Breast epithelium (tissue), 4 donors: ENCODE measurements at regions not wholly inside any gene's neighbourhood (a gene's known extent, or its start where the extent isn't known, plus 50 kb on each side); places are given as distances from the start of the nearest gene placed in this dataset.
"Not testable (repeated sequence)": the region's sequence is repeated elsewhere in the genome, so short reads cannot be mapped to it uniquely, and the experiment has no call there.

Experiments used
- DNase-seq, 2 donors: peaks; one replicate each; pipeline ENCODE4 v3.0.0-alpha.2; 2019; ENCODE audit warnings: low spot score in 2 of 2
- H3K27ac ChIP-seq, 2 donors: fragments of 200-600 bp; sonication (generic) in 1 of 2; one replicate each; pipeline ENCODE4 v1.5.1; 2016 to 2019; ENCODE audit warnings: mild to moderate bottlenecking in 1 of 2
- H3K27me3 ChIP-seq, 2 donors: fragments of 200-600 bp; sonication (generic) in 1 of 2; one replicate each; pipeline versions ENCODE4 v1.5.1 to v1.6.0; 2017 to 2019; ENCODE audit warnings: control low read depth in 1 of 2, mild to moderate bottlenecking in 1 of 2
- H3K36me3 ChIP-seq: fragments of 200-600 bp; one replicate; pipeline ENCODE4 v1.5.1; 2019
- H3K4me1 ChIP-seq, 2 donors: fragments of 200-600 bp; sonication (generic); one replicate each; pipeline ENCODE4 v1.5.1; 2016 to 2019; ENCODE audit warnings: control low read depth in 1 of 2
- H3K4me3 ChIP-seq, 3 donors: fragments of 200-600 bp; sonication (generic); 1 replicate in 2 of 3; 2 replicates in 1 of 3; pipeline ENCODE4 v1.5.1; 2016 to 2019; ENCODE audit warnings: mild to moderate bottlenecking in 3 of 3, moderate library complexity in 2 of 3
- H3K9me3 ChIP-seq, 2 donors: fragments of 200-600 bp; sonication (generic) in 1 of 2; one replicate each; pipeline ENCODE4 v1.5.1; 2016 to 2019; ENCODE audit warnings: control low read depth in 1 of 2
- CTCF ChIP-seq, 3 donors: fragments of 450-650 bp; IDR thresholded peaks; one replicate each; pipeline ENCODE4 v1.5.1; 2016 to 2017; ENCODE audit warnings: antibody characterized with exemption in 3 of 3, mild to moderate bottlenecking in 3 of 3, moderate library complexity in 3 of 3
- POLR2A ChIP-seq: fragments of 450-650 bp; IDR thresholded peaks from one replicate; pipeline ENCODE4 v1.6.1; 2016; ENCODE audit warnings: antibody characterized with exemption, mild to moderate bottlenecking, moderate library complexity
- POLR2AphosphoS5 ChIP-seq, 3 donors: sonication (generic); formaldehyde crosslinking; IDR thresholded peaks; one replicate each; pipeline ENCODE4 v1.6.1; 2017; ENCODE audit warnings: antibody characterized with exemption in 3 of 3
- intact Hi-C: fragments of 100-400 bp; cut with DNase I; formaldehyde crosslinking; loops from one replicate; pipeline ENCODE4 v1.15.1; 2023; ENCODE audit warnings: low total_unique reads

GRCh38 chr2:228771315-228771714 is 499.8 kb downstream of the PID1 start:
- no peak overlapping the region for H3K4me3 ChIP-seq
- no peaks in the 10 kb centered on the region for H3K4me1 ChIP-seq
- TF ChIP-seq POLR2AphosphoS5 (IDR thresholded peaks at IDR 0.05) (peak in 2 of 3 donors; percentile 5 to 53), CTCF (IDR thresholded peaks at IDR 0.05) (no peak), POLR2A (no peak)
- DNase-seq = no peak
- no peaks in the 10 kb centered on the region for H3K9me3 ChIP-seq
- no peaks in the 10 kb centered on the region for H3K27me3 ChIP-seq
- intact Hi-C loops = no loop called here
- no peaks in the 10 kb centered on the region for H3K36me3 ChIP-seq
- H3K27ac ChIP-seq = peak overlapping the region; percentile 46 to 80

GRCh38 chr2:228768818-228769217 is 502.3 kb downstream of the PID1 start:
- no peak overlapping the region for H3K27ac ChIP-seq
- no peak for TF ChIP-seq POLR2A
- TF ChIP-seq POLR2AphosphoS5 (IDR thresholded peaks at IDR 0.05) = peak in 1 of 3 donors; percentile 17
- DNase-seq = no peak
- no peaks in the 10 kb centered on the region for H3K9me3 ChIP-seq
- H3K27me3 ChIP-seq = no peaks in the 10 kb centered on the region
- H3K36me3 ChIP-seq = no peaks in the 10 kb centered on the region
- H3K4me1 ChIP-seq = no peaks in the 10 kb centered on the region
- intact Hi-C loops = no loop called here
- no peak overlapping the region for H3K4me3 ChIP-seq

GRCh38 chr2:228768141-228768540 is 502.9 kb downstream of the PID1 start:
- intact Hi-C loops, H3K36me3 ChIP-seq, H3K9me3 ChIP-seq, H3K4me1 ChIP-seq, H3K4me3 ChIP-seq, DNase-seq, H3K27me3 ChIP-seq: not testable (repeated sequence)
- H3K27ac ChIP-seq = peak overlapping the region in 1 of 2 donors; percentile 63

GRCh38 chr2:228767196-228767595 is 503.9 kb downstream of the PID1 start:
- Histone ChIP-seq H3K36me3 (no peaks in the 10 kb centered on the region), H3K27me3 (no peaks in the 10 kb centered on the region), H3K9me3 (no peaks in the 10 kb centered on the region), H3K4me3 (no peak overlapping the region), H3K27ac (no peak overlapping the region), H3K4me1 (no peaks in the 10 kb centered on the region)
- no peak for DNase-seq
- intact Hi-C loops = no loop called here
- no peak for TF ChIP-seq POLR2AphosphoS5 (IDR thresholded peaks at IDR 0.05)
- no peak for TF ChIP-seq POLR2A
- no peak for TF ChIP-seq CTCF (IDR thresholded peaks at IDR 0.05)

- TF ChIP-seq POLR2A (no peak), CTCF (IDR thresholded peaks at IDR 0.05) (no peak), POLR2AphosphoS5 (IDR thresholded peaks at IDR 0.05) (no peak)
- Histone ChIP-seq H3K4me3 (no peak overlapping the region), H3K27me3 (no peaks in the 10 kb centered on the region), H3K9me3 (no peaks in the 10 kb centered on the region), H3K4me1 (no peaks in the 10 kb centered on the region), H3K27ac (no peak overlapping the region), H3K36me3 (no peaks in the 10 kb centered on the region)
- intact Hi-C loops = no loop called here
- no peak for DNase-seq
Measured at GRCh38 chr2:228763379-228763981, 507.6 kb downstream of the PID1 start.

GRCh38 chr2:228762565-228762964 is 508.5 kb downstream of the PID1 start:
- no peak for DNase-seq
- Histone ChIP-seq H3K27ac (no peak overlapping the region), H3K27me3 (no peaks in the 10 kb centered on the region), H3K4me3 (no peak overlapping the region), H3K9me3 (no peaks in the 10 kb centered on the region), H3K4me1 (no peaks in the 10 kb centered on the region), H3K36me3 (no peaks in the 10 kb centered on the region)
- no peak for TF ChIP-seq POLR2AphosphoS5 (IDR thresholded peaks at IDR 0.05)
- no peak for TF ChIP-seq POLR2A
- no peak for TF ChIP-seq CTCF (IDR thresholded peaks at IDR 0.05)
- intact Hi-C loops = no loop called here

- H3K9me3 ChIP-seq, H3K27me3 ChIP-seq, H3K4me3 ChIP-seq, H3K4me1 ChIP-seq, H3K27ac ChIP-seq, H3K36me3 ChIP-seq, DNase-seq, intact Hi-C loops: not testable (repeated sequence)
Measured at GRCh38 chr2:228755661-228756060, 515.4 kb downstream of the PID1 start.
